ENCODE measurements at regions not wholly inside any gene's neighbourhood (a gene's known extent, or its start where the extent isn't known, plus 50 kb on each side); places are given as distances from the start of the nearest gene placed in this dataset.
"Not testable (repeated sequence)": the region's sequence is repeated elsewhere in the genome, so short reads cannot be mapped to it uniquely, and the experiment has no call there.

DNA sequence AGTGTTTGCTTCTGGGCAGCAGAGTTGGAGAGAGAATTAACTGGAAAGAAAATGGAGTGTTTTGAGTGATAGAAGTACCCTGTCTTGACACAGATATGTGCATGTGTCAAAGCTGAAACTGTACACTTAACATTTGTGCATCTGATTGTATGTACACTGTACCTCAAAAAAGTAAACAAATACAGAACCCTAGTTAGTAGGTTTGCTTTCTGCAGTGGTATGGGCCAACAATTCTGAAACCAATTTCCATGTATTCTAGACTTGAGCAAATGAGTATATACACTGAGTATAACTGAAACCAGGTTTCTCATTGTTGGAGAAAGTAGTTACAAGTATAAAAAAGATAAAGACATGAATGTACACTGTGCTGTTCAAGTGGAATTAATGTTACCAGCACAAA lies 52.4 kb downstream of the ELAPOR2 start:
- DNase-seq (ENCODE audit: low read depth): no peak

- DNase-seq (ENCODE audit: low read depth): no peak
These were observed 54.5 kb downstream of the ELAPOR2 start for GRCh38 chr7:87004956-87005355.

GRCh38 chr7:87003872-87004798 lies 55.3 kb downstream of the ELAPOR2 start:
- no peak for DNase-seq (ENCODE audit: low read depth)

DNA sequence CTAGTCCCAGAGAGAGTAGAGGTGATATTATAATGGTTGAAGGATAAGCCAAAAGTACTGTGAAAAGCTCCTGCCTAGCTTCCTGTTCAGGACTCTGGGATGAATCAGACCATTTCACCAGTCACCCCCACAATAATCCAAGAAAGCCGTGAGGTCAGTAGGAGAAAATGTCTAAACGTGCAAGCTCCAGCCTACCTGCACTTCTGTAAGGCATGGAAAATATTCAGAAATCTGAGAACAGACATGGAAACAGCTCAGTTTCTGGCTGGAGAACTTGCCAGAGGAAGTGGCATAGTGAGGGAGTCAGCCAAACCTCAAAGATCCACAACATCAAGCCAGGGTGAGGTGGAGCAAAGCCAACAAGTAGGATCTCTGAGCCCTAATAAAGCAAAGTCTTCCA lies 58.2 kb downstream of the ELAPOR2 start:
- DNase-seq (ENCODE audit: low read depth): no peak

GRCh38 chr7:87000344-87000743 lies 59.1 kb downstream of the ELAPOR2 start:
- DNase-seq (ENCODE audit: low read depth): no peak

DNA sequence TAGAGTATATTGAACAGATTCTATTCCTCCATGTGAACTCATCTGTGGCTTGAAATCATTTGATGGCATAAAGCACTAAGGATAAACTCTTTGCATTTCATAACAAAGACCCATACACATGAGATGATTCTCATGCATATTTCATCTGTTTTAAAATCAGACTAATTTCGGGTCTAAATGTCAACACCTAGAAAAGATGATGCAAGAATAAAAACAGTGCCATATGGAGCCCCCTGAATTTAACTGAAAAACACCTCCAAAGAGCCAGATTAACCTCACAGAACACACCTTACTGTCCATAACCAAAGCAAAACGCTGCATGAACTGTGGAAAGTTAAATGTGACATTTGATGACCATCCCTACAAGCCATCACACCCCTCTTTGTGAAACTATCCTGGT lies 59.7 kb downstream of the ELAPOR2 start:
- DNase-seq (ENCODE audit: low read depth): no peak

DNA sequence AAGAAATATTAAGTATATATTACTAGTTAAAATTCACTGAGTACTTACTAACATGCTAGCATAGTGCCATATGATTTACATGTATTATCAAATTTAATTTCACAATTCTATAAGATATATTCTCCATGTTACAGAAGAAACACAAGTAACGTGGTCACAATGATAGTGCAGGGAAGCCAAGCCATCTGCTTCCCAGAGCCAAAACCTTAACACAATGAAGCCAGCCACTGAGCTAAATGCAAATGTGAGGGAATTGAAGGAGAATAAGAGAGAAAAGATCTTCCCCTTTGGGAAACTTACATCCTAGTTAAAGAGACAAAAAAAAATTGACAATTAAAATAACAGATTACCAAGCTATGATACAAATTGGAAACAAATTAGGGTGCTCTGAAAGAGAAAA lies 63.6 kb downstream of the ELAPOR2 start:
- no peak for DNase-seq (ENCODE audit: low read depth)

- DNase-seq (ENCODE audit: low read depth): no peak
These were observed 64.3 kb downstream of the ELAPOR2 start for GRCh38 chr7:86995052-86995725.

- DNase-seq (ENCODE audit: low read depth): no peak
These were observed 67.7 kb downstream of the ELAPOR2 start for GRCh38 chr7:86991771-86992191.

DNA sequence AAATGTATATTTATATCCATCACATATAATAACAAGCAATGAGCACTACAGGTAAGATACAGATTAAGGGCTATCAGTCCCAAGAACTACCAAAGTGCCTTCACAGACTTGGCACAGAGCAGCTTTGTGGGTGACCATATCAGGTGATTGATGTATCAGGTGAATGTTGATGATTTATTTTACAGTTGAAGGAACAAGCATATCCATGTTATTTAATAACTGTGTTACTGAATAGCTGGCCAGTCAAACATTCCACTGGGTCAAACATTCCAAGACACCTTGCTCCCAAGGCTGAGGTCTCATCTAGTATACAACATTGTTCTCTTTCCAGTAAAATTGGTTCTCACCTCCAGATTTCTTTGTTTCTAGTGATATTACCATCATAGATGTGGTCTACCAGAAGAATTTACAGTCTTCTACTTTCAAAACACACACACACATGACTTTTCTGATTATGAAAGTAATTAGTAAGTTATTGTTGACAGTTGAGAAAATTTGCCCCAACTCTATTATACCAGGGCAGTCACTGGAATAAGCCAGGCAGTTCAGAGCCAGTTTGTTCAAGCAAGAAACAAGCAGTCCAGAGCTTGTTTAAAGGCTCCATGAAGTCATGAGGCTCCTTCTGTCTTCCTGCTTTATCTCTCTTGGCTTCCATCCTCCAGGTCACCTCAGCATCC lies 68.2 kb downstream of the ELAPOR2 start:
- no peak for DNase-seq (ENCODE audit: low read depth)

DNA sequence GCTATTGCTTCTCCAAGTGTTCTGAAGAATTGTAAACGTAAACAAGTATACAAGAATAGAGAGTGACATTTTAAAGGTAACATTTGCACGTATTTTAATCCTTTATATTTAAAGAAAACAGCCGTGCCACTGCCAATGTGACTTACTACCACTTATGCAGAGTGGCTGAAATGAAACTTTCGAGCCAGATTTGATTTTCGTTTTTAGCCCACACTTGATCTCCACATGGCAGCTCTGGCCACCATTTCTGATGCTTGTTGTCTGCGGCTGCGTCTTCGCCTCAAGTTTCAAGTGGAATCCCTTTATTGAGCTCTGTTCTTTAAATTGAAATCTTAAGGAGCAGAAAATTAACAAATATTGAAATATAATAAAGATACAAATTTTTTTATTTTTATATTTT lies 70.0 kb downstream of the ELAPOR2 start:
- no peak for DNase-seq (ENCODE audit: low read depth)

- DNase-seq (ENCODE audit: low read depth): not testable (repeated sequence)
These were observed 71.6 kb downstream of the ELAPOR2 start for GRCh38 chr7:86987834-86988233.

GRCh38 chr7:86987358-86987757 lies 72.1 kb downstream of the ELAPOR2 start:
- DNase-seq (ENCODE audit: low read depth): not testable (repeated sequence)

DNA sequence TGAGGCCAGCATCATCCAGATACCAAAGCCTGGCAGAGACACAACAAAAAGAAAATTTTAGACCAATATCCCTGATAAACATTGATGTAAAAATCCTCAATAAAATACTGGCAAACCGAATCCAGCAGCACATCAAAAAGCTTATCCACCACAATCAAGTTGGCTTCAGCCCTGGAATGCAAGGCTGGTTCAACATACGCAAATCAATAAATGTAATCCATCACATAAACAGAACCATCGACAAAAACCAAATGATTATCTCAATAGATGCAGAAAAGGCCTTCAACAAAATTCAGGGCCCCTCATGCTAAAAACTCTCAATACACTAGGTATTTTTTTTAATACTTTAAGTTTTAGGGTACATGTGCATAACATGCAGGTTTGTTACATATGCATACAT lies 74.1 kb downstream of the ELAPOR2 start:
- not testable (repeated sequence) for DNase-seq (ENCODE audit: low read depth)

DNA sequence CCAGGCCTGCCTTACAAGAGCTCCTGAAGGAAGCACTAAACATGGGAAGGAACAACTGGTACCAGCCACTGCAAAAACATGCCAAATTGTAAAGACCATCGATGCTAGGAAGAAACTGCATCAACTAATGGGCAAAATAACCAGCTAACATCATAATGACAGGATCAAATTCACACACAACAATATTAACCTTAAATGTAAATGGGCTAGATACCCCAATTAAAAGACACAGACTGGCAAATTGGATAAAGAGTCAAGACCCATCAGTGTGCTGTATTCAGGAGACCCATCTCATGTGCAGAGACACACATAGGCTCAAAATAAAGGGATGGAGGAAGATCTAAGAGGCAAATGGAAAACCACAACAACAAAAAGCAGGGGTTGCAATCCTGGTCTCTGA lies 75.8 kb downstream of the ELAPOR2 start:
- not testable (repeated sequence) for DNase-seq (ENCODE audit: low read depth)

- DNase-seq (ENCODE audit: low read depth): not testable (repeated sequence)
These were observed 77.5 kb downstream of the ELAPOR2 start for GRCh38 chr7:86981937-86982336.

- no peak for DNase-seq (ENCODE audit: low read depth)
These were observed 78.3 kb downstream of the ELAPOR2 start for GRCh38 chr7:86981127-86981526.

GRCh38 chr7:86980223-86980622 lies 79.2 kb downstream of the ELAPOR2 start:
- no peak for DNase-seq (ENCODE audit: low read depth)

DNA sequence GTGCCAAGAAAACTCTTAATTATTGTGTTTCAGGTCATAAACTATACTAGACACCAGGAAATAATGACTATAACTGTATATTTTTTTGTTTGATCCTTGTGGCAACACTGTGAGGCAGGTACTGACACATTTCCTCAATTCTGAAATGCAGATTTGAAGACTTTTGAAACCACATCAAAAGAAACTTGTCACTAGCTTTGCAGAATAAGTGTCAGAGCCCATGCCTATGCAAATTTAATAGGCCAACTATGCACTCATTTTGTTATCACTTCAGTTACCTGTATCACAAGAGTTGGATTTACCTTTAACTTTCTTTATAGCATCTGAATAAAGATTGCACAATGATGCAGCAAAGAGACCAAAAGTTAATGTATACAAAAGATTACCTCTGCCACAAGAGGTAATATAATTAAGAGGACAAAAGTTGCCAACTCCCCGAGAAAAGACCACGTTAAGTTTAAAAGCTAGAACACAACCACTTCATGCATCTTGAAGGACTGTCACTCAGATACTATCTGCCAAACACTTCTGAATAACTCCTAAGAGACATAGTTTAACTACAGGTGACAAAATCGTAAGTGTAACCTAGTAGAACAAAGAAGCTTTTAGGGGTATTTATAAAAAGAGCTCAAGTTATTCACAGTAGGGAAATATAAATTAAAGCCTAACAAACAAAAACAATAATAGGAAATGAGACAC lies 80.5 kb downstream of the ELAPOR2 start:
- DNase-seq (ENCODE audit: low read depth): no peak

DNA sequence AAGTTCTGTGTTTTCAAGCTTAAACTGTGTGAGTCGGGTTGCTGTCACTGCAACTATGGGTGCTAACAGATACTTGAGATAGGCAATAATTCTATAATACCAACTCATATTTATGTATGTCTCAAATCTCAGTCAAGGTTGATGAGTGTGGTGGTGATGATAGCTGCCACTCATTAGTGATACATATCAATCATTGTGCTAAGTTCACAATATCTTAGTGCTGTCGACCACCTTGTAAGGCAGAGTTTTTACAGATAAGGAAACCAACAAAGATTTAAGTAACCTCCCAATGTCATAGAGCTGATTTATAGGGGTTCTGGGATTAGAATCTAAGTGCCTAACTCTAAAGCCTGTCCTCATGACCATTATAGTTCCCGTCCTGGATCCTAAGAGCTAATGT lies 82.5 kb downstream of the ELAPOR2 start:
- no peak for DNase-seq (ENCODE audit: low read depth)

DNA sequence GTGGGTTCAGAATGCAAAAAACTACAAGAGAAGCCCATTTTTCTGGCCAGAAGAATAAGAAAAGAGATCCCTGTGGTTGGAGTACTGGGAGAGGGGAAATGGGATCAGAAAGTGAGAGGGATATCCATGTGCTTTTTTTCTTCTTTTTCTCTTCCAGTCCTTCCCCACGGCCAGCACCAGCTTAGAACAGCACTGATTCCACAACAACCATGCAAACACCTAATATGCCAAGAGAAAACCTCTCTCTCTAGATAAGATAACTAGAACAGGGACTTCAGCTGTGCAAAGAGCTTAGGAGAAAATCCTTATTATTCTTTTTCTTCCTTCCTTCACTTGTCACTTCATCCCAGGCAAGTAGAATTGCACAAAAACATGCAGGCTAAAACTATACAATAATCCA lies 83.5 kb downstream of the ELAPOR2 start:
- no peak for DNase-seq (ENCODE audit: low read depth)

DNA sequence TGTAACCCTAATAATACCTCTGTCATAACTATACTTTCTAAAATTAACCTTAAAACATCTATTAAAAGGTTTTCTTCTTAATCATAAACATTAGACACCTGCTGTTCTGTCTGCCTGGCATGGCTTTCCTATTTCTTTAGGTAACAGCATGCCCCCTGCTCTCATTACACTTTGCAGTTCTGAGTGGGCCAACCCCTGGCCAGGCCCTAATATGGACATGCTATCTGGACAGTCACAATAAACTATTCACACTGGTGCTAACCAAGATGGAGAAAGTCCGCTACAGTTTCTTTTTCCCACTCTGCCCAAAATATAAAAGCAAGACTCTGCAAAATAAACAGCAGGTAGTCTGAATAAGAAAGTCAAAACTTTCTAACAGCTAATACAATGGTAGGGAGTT lies 84.0 kb downstream of the ELAPOR2 start:
- no peak for DNase-seq (ENCODE audit: low read depth)

All from forelimb muscle (tissue), 1 donor.